Activated naive CD4-positive, alpha-beta T cell treated with anti-CD3 and anti-CD28 coated beads, Interleukin-2, amount 50 U/mL, for 24 hours (primary cell): ENCODE measurements at regions not wholly inside any gene's neighbourhood (a gene's known extent, or its start where the extent isn't known, plus 50 kb on each side); places are given as distances from the start of the nearest gene placed in this dataset.

Experiments used
- H3K27ac Mint-ChIP-seq: one replicate; pipeline ENCODE4 v1.8.0; 2021; ENCODE audit warnings: mild to moderate bottlenecking, mixed read lengths
- H3K27me3 Mint-ChIP-seq: one replicate; pipeline ENCODE4 v1.8.0; 2021; ENCODE audit warnings: mixed read lengths
- H3K36me3 Mint-ChIP-seq: one replicate; pipeline ENCODE4 v1.8.0; 2021; ENCODE audit warnings: mixed read lengths
- H3K4me1 Mint-ChIP-seq: one replicate; pipeline ENCODE4 v1.8.0; 2021; ENCODE audit warnings: mixed read lengths
- H3K4me3 Mint-ChIP-seq: one replicate; pipeline ENCODE4 v1.8.0; 2021; ENCODE audit warnings: mild to moderate bottlenecking, mixed read lengths
- H3K9me3 Mint-ChIP-seq: one replicate; pipeline ENCODE4 v1.8.0; 2021; ENCODE audit warnings: mixed read lengths

DNA sequence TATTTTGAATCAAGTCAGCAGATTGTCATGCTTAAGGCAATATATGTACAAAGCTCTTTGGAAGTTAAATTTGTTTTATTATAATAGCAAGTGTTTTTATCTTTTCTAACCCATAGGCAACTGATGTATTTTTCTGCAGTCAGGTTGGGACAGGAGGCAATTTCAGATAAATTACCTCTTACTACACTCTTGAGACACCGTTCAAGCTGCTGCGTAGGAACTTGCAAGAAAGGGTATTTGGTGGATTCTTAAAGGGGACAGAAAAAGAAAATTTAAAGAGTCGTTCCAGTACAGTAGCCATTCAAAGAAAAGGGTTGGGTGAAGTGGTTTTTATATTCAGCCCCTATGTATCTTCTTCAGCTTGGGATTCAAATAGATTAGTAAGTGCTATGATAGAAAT lies 112.4 kb upstream of the APC start:
- Mint-ChIP-seq H3K36me3 (no peaks in the 10 kb centered on the region), H3K27ac (no peak overlapping the region), H3K4me1 (no peaks in the 10 kb centered on the region), H3K9me3 (no peaks in the 10 kb centered on the region), H3K27me3 (peaks cover 16% of the 10 kb centered on the region), H3K4me3 (no peak overlapping the region)

DNA sequence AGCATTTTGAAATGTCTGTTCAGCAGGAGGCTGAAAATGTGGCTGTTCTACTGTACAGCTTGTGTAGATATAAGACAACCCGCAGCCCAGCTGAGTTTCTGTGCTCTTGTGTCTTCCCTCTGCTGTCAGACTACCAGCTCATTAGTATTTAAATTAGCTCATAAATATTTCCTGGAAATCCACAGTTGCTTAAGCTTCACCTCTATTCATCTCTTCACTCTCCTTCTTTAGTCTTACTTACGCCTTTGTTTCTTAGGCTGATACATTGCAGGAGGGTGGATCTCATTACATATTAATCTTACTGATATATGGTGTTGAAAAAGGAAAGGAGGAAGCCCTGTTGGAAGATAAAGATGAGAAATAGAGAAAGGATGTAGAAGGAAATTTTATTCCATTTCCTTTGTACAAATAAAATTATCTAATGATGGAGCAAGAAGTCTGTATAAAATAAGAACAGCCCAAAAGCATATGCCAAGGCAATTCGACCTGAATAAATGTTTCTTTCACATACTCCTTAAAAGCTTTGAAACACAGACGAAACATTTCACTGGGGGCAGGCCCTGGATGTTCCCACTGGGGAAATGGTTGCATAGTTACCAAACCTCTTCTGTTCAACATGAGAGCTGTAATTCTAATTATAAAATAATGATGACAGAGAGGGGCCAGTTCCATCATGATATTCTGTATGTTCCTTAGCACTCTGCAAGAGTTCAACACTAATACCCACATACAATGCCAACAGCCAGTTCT lies 111.8 kb upstream of the APC start:
- Mint-ChIP-seq H3K36me3 (no peaks in the 10 kb centered on the region), H3K4me3 (no peak overlapping the region), H3K27ac (no peak overlapping the region), H3K9me3 (no peaks in the 10 kb centered on the region), H3K27me3 (peaks cover 16% of the 10 kb centered on the region), H3K4me1 (no peaks in the 10 kb centered on the region)

DNA sequence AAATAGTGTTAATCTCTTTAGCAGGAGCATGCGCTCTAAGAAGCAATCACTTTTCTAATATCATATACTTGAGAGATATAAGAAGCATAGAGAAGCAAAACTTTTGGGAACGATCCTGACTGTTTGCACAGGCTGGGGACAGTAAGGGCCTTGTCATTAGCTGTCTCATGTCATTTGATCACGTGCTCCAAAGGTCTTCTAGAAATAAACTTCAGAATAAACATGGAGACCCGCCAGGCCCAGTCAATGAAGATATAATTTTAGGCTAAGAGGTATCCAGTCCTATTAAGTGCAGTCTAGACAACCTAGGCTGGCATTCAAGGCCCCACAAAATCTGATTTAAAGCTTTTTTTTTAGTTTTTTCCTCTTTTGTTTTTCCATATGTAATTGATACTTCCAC lies 111.0 kb upstream of the APC start:
- Mint-ChIP-seq H3K27ac (no peak overlapping the region), H3K36me3 (no peaks in the 10 kb centered on the region), H3K9me3 (no peaks in the 10 kb centered on the region), H3K27me3 (peaks cover 21% of the 10 kb centered on the region), H3K4me1 (no peaks in the 10 kb centered on the region), H3K4me3 (no peak overlapping the region)

DNA sequence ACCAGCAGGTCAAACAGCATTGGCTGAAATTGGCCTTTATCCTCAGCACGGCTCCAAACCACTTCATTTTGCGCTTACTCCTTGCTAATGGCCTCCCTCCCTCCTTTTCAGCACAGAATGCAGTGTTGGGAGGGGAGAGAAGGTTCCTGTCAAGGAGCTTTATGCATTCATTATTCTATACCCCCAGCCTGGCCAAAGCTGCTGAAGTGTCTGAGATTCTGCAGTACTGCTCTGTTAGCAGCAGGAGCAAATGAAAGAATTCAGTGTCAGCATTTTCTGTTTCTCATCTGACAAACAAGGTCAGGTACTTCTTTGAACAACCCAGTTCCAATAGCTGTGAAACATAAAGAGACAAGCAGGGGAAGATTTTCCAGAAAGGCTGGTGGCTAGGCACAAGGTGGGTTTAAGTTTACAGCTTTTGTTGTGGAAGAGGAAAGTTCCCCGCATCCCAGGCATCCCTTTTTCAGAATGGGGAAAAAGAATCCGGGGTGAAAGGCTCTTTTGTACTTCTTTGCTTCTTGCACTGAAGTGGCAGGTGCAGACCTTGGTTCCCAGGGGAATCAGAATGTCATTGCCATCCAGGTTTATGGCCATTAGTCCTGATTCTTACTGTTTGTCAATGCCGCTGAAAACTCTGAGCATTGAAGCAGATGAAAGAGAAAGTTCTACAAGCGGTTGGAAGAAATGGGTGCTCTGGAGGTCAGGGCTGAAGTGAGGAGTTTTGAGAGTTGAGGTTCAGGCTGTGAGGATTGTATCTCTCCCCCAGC lies 109.3 kb upstream of the APC start:
- Mint-ChIP-seq H3K27me3 (peaks cover 22% of the 10 kb centered on the region), H3K36me3 (no peaks in the 10 kb centered on the region), H3K4me1 (no peaks in the 10 kb centered on the region), H3K9me3 (no peaks in the 10 kb centered on the region), H3K27ac (no peak overlapping the region), H3K4me3 (no peak overlapping the region)

DNA sequence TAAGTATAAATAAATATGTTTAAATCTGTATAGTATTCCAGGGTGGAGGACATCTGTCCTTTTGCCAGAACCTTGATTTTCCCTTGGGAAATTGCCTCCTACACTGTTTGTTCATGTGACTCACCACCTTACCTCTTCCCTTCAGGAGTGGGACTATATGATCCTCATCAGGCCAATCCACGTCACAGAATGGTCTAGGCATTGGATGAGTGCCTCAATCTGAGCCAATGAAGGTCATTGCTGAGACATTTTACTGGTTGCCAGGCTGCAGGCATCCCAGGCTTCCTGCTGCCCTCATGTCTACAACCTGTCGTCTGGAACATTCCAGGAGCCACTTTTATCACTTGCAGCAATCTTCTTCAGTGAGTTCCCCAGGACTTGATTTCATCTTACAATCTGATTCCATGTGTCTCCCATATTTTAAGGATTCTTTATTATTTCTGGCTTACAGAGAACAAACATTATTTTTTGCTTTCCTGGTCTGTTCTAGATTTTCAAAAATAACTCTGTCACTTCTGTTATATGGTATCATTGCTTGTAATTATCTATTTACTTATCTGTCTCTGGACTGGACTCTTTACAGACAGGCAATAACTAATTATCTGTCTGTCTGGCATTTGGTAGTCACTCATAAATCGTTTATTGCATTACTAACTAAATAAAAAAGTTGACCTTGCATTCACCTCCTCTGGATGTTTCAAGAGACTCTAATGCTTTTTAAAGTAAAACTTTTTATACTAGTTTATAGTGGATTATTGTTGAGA lies 107.3 kb upstream of the APC start:
- H3K4me1 Mint-ChIP-seq: no peaks in the 10 kb centered on the region
- peaks cover 15% of the 10 kb centered on the region for H3K27me3 Mint-ChIP-seq
- no peaks in the 10 kb centered on the region for H3K9me3 Mint-ChIP-seq
- H3K27ac Mint-ChIP-seq: no peak overlapping the region
- H3K4me3 Mint-ChIP-seq: no peak overlapping the region
- H3K36me3 Mint-ChIP-seq: no peaks in the 10 kb centered on the region

- Mint-ChIP-seq H3K27ac (no peak overlapping the region), H3K27me3 (peaks cover 14% of the 10 kb centered on the region)
Observed at GRCh38 chr5:112634166-112634565, 103.5 kb upstream of the APC start.

GRCh38 chr5:112634796-112635195 lies 102.9 kb upstream of the APC start:
- no peaks in the 10 kb centered on the region for H3K9me3 Mint-ChIP-seq
- H3K27ac Mint-ChIP-seq: no peak overlapping the region
- no peak overlapping the region for H3K4me3 Mint-ChIP-seq
- no peaks in the 10 kb centered on the region for H3K36me3 Mint-ChIP-seq
- H3K4me1 Mint-ChIP-seq: no peaks in the 10 kb centered on the region
- H3K27me3 Mint-ChIP-seq: peaks cover 11% of the 10 kb centered on the region

More at GRCh38 chr5:112634166-112634565, 103.5 kb upstream of the APC start:
- no peaks in the 10 kb centered on the region for H3K4me1 Mint-ChIP-seq
- H3K36me3 Mint-ChIP-seq: no peaks in the 10 kb centered on the region
- H3K9me3 Mint-ChIP-seq: no peaks in the 10 kb centered on the region
- no peak overlapping the region for H3K4me3 Mint-ChIP-seq

DNA sequence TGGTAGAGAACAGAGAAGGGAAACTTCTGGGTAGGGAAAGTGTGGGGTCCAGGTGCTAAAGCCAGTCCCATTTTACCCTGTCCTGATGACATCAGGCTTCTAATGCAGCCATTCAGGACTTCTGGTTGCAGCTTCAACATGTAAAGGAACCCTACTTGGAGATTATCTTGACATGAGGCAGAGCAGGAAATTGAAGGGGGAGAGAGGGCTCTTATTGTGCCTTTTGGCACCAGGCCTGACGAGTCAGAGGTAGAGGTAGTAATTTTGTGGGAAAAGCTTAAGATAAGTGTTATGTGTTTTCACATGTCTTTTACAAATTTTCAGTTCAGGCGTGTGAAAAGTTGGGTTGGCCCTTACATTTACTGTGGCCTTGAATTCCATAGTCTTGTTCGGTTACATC lies 102.4 kb upstream of the APC start:
- Mint-ChIP-seq H3K4me1 (no peaks in the 10 kb centered on the region), H3K9me3 (no peaks in the 10 kb centered on the region), H3K4me3 (no peak overlapping the region), H3K27me3 (peaks cover 9% of the 10 kb centered on the region), H3K36me3 (no peaks in the 10 kb centered on the region), H3K27ac (no peak overlapping the region)

DNA sequence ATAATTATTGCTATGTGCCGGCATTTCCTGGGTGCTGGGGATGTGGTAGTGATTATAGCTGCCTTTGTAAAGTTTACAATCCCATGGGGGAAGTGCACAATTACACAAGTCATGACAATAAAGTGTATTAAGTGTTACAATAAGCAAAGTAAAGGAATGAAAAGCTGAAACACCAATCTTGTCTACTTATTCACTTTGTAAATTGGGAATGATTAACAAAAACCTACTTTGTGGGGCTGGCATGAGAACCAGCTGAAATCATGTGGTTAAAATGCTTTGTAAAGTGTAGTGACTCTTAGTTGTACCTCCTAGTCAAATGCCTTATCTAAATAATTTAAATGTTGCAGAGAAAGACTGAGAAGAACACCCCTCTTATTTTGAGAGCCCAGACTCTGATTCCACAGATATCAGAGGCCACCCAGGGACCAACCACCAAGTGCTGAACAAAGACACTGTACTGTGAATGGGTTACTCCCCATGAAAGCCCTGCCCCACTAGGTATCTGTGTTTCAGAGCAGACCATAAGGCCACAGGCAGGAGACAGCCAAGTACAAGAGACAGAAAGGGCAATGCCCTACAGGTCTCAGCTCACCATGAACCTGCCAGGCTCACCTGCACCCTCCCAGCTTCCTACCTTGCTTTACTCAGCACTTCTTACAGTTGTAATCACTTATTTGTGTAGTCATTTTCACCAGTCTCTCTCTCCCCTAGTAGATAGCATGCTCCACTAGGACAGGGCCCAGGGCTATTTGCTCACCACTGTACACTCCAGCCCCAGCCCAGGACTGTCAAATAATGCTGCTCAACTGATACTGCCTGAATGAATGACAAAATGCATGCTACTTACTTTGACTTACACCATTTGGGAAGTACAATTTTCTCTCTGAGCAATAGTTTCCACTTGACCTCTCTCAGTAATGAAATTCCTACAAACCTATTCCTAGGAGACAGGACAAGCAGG lies 101.6 kb upstream of the APC start:
- no peaks in the 10 kb centered on the region for H3K4me1 Mint-ChIP-seq
- no peaks in the 10 kb centered on the region for H3K36me3 Mint-ChIP-seq
- peaks cover 8% of the 10 kb centered on the region for H3K27me3 Mint-ChIP-seq
- no peaks in the 10 kb centered on the region for H3K9me3 Mint-ChIP-seq
- H3K27ac Mint-ChIP-seq: no peak overlapping the region
- no peak overlapping the region for H3K4me3 Mint-ChIP-seq

DNA sequence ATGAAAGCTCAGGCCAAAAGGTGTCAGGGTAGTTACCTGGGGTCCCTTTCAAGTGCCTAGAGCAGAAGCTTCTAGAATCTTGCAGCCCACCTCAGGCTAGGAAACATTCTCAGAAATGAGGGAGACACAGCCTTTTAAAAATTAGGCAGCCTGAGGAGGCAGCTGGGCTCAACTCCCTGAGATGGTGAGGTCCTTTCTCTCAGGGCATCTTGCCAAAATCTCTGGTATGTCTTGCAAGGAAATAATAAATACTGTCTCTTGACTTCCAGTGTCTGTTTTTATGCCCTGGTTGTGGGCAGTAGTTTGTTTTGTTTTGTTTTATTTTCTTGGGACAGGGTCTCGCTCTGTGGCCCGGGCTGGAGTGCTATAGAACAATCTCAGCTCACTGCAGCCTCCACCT lies 100.9 kb upstream of the APC start:
- H3K27me3 Mint-ChIP-seq: peaks cover 5% of the 10 kb centered on the region
- no peak overlapping the region for H3K4me3 Mint-ChIP-seq
- no peaks in the 10 kb centered on the region for H3K4me1 Mint-ChIP-seq
- no peaks in the 10 kb centered on the region for H3K9me3 Mint-ChIP-seq
- no peaks in the 10 kb centered on the region for H3K36me3 Mint-ChIP-seq
- no peak overlapping the region for H3K27ac Mint-ChIP-seq

DNA sequence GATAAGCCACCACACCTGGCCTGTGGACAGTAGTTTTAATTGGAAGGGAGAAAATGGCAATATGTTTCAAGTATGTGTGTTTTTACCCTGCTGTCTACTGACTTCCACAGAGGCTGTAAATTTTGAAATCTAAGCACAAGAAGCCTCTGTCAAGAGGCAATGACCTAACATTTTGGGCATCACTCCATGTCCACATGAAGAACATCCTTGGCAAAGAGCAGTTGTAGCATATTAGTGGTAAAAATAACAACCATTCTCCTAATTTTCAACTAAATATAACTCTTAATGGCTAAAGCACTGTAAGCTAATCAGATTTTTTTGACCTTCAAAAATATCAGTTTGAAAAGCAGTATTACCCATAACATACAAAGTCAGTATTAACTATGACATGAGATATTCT lies 100.3 kb upstream of the APC start:
- H3K27me3 Mint-ChIP-seq: peaks cover 5% of the 10 kb centered on the region
- H3K27ac Mint-ChIP-seq: no peak overlapping the region
- H3K4me3 Mint-ChIP-seq: no peak overlapping the region
- no peaks in the 10 kb centered on the region for H3K4me1 Mint-ChIP-seq
- no peaks in the 10 kb centered on the region for H3K36me3 Mint-ChIP-seq
- H3K9me3 Mint-ChIP-seq: no peaks in the 10 kb centered on the region

DNA sequence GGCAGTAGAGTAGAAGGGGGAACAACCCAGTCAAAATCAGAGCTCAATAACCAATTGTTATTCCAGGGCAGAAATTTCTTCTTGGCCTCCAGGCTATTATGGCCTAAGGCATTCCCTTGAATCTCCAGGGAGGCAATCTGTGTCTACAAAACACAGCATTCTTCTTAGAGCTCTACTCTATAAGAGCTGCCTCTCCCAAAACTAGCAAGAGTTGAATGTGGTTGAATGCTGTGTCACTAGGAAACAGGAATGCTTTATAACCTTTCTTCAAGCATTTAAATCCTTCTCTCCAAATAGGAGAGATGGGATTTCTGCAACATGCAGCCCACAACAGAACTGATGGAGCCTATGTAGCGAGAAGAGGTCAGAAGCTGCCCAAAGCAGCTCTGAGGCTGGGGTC lies 97.1 kb upstream of the APC start:
- Mint-ChIP-seq H3K9me3 (no peaks in the 10 kb centered on the region), H3K27ac (no peak overlapping the region), H3K4me1 (no peaks in the 10 kb centered on the region), H3K4me3 (no peak overlapping the region), H3K27me3 (no peaks in the 10 kb centered on the region), H3K36me3 (no peaks in the 10 kb centered on the region)

DNA sequence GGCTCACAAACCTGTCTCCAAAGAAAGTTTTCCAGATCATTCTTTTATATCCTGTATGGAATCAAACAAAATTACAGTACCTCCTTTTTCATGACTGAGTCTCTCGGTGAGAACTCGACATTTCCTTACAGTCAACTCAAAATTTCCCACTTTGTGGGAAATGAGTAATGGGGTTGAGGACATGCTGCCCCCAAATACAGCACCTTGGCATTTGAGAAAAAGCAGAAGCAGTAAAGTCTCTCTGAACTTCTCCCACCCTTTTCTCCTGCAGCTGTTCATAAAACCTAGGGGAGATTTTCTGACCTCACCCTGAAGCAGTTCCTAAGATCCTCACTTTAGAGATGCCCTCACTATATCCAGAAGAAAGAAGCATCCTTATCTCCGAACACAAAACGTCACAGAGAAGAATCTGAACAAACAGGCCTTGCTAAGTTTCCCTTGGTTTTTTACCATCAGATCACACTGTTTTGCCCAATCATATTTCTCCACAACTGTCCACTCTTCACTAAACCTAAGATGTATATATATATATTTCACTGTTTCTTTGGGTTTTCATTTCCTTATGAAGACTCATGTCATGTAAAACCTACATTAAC lies 96.1 kb upstream of the APC start:
- H3K4me3 Mint-ChIP-seq: no peak overlapping the region
- no peaks in the 10 kb centered on the region for H3K4me1 Mint-ChIP-seq
- H3K27me3 Mint-ChIP-seq: no peaks in the 10 kb centered on the region
- H3K9me3 Mint-ChIP-seq: no peaks in the 10 kb centered on the region
- no peaks in the 10 kb centered on the region for H3K36me3 Mint-ChIP-seq
- H3K27ac Mint-ChIP-seq: no peak overlapping the region

GRCh38 chr5:112642885-112643284 lies 94.8 kb upstream of the APC start:
- no peaks in the 10 kb centered on the region for H3K36me3 Mint-ChIP-seq
- H3K4me1 Mint-ChIP-seq: no peaks in the 10 kb centered on the region
- no peak overlapping the region for H3K4me3 Mint-ChIP-seq
- no peaks in the 10 kb centered on the region for H3K27me3 Mint-ChIP-seq
- no peak overlapping the region for H3K27ac Mint-ChIP-seq
- H3K9me3 Mint-ChIP-seq: no peaks in the 10 kb centered on the region
